ENCODE measurements at regions not wholly inside any gene's neighbourhood (a gene's known extent, or its start where the extent isn't known, plus 50 kb on each side); places are given as distances from the start of the nearest gene placed in this dataset.
A peak's percentile ranks its signal among the peaks of the same experiment; 100 is the strongest.

DNA sequence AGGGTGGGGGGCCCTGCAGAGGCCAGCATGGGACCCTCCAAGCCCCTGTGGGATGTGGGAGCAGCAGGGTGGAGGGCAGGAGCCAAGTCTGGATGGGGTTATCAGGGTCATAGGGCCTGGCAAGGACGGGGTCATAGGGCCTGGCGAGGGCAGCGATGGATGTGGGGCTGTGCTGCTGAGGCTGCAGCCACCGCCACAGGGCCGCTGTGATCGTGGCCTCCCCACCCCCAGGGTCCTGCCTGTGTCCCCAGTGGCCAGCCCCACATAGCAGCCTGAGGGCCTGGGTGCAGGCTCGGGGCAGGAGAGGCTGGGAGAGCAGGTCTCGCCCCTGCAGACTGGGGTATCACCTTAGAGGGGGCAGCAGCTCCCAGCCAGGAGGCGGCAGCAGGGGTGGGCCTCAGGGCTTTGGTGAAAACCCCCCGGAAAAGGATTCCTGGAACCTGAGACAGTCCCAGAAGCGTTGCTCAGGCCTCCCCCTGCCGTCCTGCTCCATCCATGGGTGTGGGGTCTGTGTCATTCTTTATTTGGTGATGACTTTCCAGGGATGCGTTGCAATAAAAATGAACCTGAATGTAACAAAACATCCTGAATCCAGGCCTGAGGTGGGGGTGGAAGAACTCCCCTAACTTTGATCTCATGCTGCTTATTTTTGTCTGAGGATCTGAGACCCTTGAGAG is 107.3 kb upstream of the SHH start:
- DNase-seq (ENCODE audit: low read depth) = no peak

DNA sequence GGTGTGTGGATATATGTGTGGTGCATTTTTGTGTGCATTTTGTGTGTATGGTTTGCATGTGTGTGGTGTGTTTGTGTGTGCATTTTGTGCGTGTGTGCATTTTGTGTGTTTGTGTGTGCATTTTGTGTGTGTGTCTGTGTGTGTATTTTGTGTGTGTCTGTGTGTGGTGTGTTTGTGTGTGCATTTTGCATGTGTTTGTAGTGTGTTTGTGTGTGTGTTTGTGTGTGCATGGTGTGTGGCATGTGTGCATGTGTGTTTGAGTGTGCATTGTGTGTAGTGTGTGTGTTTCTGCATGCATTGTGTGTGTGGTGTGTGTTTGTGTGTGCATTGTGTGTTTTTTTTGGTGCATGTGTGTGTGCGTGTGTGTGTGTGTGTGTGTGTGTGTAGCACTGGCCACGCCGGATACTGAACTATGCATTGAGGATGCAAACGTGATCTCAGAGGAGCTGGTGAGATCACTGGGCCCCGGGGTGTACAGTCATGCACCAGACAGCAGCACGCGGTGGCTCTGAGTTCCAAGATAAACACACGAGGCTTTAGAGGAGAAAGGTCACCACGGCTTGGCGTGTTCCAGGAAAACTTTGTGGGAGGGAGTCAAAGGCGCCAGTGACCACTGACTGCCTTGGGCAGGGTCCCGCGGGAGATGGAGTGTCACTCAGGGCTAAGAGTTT is 106.6 kb upstream of the SHH start:
- peak; percentile 86 for DNase-seq (ENCODE audit: low read depth)

DNA sequence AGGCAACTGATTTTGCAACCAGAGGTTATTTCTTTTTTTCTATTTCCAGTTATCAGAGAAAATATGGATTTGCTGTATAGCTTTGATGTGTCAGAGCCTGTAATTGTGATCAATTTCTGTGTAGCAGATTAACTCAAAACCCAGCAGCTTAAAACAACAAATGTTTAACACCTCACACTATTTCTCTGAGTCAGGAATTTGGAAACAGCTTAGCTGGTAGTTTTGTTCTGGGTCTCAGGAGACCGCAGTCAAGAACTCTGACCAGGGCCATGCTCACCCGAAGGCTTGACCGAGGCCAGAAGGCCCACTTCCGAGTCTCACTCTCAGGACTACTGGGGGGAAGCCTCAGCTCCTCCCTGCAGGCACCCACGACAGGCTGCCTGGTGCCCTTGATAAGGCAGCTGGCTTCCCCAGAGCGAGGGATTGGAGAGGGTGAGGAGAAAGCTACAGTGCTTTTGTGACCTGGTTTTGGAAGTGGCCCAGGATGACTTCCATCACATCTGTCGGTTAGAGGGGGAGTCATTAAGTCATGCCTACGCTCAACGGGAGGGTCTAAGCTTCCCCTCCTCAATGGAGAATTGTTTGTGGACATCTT is 105.7 kb upstream of the SHH start:
- DNase-seq (ENCODE audit: low read depth) = no peak

DNA sequence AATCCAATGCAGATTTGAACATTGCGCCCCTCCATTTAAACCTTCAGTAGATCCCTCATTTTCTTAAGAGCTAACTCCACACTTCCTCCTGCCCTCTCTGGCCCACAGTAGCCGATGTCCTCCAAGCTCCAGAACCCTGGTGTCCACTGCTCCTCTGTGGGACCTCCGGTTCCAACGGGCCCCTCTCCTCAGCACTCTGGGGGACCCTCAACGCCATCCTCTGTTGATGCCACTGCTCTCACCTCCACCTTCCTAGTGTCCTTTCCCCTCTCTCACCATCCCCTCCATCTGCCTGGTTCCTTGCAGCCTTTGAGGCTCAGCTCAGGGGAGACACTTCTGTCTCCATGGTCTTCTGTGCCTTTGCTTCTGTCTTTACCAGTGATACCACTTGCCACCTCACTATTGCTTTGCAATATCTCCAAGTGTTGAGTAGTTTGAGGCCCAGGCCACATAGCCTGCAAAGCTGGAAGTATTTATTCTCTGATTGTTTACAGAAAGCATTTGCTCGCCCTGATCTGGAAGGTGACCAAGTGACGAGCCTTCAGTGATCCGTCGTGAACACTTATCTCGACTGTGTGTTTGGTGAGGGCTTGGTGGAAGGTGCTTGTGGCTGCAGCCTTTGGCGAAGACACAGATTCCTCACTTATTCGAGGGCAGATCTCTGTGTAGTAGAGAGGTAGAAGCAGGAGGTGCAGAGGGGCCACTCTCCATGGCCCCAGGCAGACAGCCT is 104.8 kb upstream of the SHH start:
- DNase-seq (ENCODE audit: low read depth) = no peak

DNA sequence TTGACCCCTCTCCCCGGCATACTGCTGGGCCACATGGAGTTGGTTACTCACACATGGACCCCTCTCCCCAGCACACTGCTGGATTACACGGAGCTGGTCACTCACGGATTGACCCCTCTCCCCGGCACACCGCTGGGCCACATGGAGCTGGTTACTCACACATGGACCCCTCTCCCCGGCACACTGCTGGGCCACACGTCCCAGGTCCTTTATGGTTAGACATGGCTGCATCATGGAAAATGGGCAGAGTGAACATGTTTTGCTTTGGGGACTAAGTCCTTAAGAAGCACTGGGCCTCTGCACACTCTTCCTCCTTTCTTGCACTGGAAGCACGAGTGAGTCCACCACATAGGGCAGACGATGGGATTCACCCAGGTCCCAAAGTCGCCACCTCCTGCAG is 102.1 kb upstream of the SHH start:
- DNase-seq (ENCODE audit: low read depth) = no peak

DNA sequence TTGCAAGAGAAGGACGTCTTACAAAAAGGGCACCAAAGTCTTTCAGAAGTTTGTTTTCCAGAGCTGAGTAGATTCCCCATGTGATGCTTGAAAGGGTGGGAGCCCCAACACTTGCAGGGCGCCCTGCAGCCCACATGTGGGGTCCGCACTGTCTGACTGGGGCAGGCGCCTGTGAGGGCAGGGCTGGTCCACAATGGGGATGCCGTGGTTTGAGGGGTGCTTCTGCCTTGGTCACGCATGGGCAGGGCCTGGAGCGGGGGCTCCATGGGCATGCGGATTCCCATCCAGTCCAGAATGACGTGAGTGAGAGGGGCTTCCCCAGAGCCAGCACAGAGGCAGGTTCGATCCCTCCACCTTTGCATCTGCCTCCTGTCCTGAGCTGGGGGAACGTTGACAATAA is 101.5 kb upstream of the SHH start:
- DNase-seq (ENCODE audit: low read depth) = no peak

DNA sequence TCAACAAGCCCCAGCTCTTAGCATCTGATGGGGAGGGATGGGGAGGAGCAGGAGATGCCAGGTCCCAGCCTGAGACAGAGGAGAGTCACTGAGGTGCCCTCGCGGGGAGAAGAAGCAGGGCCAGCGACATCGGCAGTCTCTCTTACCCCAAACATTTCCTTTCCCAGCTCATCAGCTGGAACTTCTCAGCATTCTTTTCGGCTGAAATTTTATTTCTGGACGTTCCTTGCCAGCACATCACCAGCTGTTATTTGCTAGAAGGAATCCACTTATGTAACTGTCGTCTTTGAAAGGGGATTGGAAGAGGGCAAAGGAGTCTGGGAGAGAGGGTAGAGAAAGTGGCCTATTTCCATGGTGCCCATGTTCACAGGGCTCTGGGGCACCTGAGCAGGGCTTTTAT is 101.0 kb upstream of the SHH start:
- no peak for DNase-seq (ENCODE audit: low read depth)

DNA sequence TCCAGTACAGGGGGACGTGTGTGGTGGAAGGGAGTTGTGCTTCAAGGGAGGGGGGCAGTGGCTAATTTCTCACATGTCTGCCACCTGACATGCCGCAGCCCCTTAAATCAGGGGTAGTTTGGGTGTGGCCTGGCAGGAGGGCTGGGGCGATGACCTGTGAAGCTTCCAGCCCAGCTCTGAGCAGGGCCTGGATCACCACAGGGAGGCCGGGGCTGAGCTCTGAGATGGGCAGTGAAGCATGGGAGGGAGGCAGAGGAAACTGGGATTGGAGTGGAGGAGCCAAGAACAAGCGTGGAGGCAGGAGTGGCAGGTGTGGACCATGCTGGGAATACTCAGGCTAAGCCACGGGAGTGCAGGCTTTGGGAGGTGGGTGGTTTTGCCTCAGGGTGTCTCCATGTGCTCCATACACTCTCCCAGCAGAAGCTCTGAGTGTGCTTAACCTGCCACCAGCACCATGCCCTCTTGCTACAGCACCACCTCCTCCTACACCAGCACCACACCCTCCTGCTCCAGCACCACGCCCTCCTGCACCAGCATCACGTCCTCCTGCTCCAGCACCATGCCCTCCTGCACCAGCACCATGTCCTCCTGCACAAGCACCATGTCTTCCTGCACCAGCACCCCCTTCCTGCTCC is 99.3 kb upstream of the SHH start:
- no peak for DNase-seq (ENCODE audit: low read depth)

DNA sequence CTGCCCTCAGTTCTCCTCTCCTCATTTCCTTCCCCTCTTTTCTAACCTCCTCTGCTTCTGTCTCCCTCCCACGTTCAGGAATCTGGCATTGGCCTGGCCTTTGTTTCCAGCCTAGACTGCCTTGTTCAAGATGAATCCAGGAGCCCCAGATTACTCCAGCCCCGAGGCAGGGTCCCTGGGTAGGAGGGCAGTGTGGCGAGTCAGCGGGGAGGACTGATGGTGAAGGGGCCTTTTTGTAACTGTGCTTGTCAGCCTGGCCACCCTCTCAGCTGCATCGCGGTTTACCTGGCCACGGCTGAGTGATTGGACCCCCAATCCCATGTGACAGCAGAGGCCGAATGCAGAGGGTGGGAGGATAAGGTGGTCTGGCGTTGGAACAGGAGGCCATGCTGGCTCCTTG is 96.1 kb upstream of the SHH start:
- DNase-seq (ENCODE audit: low read depth) = no peak

DNA sequence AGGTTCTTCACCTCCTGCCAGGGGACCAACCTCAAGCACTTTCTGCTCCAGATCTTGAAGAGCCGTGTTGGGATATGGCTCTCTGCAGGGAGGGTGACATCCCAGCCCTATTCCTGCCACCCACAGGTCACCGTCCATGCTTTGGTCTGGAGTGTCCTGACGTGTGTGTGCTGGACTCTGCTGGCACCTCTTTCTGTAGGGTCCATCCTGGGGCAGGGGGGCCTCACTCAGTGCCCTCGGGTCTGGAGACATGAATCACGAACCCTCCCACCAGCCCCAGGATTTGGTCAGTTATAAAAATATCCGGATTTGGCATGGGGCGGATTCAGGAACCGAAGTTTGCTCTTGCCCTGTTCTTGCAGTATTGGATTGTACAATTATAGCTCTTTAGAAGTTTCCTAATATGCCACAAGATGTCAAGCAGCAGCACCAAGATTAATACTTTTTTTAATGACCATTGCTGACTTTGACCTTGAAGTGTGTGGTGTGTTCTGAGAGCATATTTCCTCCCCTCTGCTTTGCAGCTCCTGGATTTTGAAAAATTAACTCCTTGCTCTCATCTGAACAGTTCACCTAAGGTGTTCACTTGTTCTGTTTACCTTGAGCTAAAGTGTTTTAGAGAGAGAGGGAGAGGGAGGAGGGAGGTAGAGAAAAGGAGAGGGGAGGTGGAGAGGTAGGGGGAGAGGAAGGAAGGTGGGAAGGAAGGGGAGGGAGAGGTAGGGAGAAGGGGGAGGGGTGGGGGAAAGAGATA is 95.4 kb upstream of the SHH start:
- DNase-seq (ENCODE audit: low read depth) = no peak

DNA sequence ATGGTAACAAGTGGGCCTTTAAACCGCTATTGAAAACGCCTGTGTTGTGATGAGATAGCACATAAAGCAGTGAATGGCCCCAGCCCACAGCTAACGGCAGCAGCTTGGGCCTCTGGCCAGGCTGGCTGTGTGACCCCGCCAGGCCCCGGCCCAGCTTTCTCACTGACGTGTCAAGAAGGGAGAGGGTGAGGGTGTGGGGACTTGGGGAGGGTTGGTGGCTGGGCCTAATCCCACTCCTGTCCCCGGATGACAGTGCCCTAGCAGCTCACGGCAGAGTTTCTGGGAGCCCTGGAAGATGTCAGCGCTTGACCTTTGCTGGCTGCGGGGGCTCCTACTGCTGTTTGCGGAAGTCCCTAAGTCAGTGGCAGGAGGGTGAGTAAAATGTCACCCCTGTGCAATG is 88.9 kb upstream of the SHH start:
- DNase-seq (ENCODE audit: low read depth) = no peak

DNA sequence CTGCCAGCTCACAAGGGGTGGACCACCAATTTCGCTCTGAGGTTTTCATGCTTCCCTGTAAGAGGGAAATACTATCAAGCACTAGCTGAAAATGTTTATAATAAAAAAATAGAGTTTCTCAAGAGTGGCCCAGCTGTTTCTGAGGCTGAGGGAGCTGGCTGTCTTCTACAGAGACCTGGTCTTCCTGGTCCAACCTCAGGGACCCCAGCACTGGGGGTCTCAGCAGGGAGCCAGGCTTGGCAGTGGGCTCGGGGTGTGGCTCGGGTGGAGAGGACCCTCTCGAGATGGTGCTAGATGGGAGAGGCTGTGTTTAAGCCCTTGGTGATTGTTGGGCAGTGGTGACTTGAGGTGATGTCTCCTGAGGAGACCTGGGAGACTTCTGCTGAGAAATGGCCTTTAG is 87.3 kb upstream of the SHH start:
- DNase-seq (ENCODE audit: low read depth) = no peak

DNA sequence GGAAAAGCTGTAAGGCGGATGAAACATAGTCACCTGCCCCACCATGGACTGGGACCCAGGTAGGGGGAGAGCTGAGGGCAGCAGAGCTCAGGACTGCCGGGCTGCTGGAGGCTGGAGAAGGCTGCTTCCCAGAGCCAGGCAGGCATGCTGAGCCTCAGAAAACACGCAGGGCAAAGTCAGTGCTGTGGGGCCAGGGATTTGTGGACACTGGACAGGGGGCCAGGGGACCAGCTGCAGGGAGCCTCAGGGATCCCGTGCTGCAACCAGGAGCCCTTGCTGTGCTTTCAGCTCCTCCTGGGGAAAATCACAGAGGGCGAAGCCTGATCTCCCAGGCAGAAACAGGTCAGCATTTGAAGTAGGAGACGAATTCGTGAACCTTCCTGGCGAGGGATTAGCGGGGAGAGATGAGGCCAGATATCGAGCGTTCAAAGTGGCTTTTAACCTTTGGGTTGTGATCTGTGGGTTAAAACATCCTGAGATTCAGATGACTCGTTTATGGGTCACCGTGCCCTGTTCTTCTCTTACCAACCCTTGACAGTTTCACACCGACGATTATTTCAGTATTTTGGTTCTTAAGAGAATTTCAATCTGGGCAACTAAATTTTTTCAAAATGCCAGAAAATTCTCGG is 85.6 kb upstream of the SHH start:
- DNase-seq (ENCODE audit: low read depth) = no peak

DNA sequence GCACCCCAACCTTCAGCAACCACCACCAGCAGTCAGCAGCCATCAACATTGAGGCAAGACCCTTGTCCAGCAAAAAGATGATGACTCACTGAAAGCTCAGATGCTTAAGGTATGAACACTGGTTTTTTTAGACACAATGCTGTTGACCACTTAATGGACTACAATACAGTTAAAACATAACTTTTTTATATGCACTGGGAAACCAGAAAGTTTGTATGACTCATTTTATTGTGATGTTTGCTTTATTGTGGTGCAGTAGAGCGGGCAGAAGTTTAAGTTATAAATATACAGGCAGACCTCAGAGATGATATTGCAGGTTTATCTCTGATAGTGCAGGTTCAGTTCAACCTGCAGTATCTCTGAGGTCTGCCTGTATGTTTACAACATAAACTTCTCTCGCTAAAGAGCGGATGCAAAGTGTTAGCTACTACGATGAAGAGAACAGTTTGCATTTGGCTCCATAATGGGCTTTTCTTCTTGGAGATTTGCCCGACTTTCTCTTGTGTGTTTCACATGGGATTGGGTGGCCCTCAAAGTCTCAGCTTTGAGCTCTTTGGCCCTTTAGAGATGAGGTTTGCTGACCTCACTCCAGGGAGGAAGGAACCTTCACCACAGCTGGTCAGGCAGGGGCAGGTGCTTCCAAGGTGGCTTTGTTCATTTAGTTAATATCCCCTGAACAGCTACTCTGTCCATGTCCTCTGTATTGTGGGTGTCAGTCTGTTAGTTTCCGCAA is 84.4 kb upstream of the SHH start:
- DNase-seq (ENCODE audit: low read depth) = no peak

DNA sequence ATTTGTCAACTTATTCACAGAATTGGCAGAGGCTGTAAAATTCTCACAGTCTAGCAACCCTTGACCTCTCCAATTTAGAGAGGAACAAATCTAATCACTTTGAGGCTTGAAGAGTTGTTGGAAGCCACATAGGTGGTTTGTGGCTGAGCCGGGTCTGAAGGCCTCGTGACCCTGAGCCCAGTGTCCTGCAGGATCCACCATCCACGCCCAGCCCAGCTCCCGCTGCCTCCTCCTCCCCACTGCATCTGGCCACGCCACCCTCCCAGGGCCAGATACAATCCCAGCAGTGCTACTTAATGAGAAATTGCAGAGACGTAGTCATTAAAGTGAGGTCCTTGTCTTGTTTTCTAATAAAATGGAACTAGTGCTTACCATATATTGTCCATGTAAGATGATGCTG is 81.4 kb upstream of the SHH start:
- no peak for DNase-seq (ENCODE audit: low read depth)

DNA sequence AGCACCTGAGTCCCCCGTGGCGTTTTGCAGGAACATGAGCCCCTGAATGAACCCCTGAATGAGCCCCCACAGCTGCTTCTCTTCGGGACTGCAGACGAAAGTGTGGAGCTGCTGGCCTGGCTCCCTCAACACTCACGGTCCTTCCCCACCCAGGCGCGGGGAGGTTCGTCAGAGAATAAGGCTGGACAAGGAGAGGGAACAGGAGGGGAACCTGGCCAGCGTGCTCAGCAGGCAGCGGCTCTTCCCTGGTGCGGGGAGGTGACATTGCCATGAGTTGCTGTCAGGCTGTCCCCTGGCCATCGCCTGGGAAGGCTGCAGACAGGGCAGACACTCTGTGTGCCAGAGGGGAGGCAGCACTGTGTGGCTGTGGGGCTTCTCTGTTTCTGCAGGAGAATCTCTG is 80.9 kb upstream of the SHH start:
- DNase-seq (ENCODE audit: low read depth) = no peak

DNA sequence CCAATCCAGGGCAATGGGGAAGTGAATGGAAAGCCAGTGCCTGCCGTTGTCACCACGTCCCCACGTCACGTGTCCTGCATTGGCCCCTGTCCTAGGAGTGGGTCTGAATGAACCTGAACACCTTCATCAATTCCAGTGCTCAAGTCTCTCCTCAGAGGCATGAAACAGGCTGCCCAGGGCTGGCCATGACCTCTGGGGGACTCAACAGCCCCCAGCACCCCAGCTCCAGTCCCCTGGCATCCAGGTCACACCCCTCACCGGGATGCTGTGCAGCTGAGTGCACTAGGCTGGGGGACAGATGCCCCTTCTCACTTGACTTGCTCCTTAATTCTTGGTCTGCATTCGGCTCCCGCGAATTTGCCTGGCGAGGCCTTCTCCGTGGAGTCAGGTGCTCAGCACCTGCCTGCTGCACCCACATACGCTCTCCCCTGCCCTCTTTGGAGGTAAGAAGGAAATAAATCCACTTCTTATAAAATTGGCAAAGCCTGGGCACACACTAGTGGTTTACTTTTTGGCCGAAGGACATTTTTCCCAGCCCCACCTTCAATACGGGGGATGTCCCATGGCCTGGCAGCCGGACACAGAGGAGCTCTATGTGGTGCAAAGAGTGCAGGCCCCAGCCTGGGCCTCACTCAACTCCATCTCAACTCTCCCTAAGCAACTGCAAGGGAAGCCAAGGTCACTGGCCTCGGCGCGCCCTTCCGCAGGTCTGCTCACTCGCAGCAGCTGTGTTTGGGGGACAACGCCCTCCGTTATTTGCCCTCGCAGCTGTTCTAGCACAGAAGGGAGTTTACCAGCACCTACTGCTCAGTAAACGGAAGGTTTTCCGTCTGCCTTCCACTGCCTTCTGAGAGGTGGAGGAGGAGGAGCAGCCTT is 77.6 kb upstream of the SHH start:
- no peak for DNase-seq (ENCODE audit: low read depth)

DNA sequence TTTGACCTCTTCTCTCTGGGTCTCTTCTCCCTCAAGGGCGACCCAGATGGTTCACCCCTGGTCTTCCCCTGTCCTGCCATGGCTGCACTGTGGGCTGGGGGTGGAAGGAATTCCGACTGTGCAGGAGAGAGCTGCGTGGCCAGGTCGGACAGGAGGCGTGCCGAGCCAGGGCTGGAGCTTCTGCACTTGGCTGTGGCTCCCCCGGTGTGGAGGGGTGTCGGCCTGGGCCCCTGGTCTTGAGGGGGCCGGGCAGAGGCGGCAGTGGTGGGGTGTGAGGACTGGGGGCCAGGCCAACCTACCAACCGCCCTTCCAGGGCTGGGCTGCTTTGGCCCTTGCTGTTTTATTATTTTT is 74.9 kb upstream of the SHH start:
- no peak for DNase-seq (ENCODE audit: low read depth)

DNA sequence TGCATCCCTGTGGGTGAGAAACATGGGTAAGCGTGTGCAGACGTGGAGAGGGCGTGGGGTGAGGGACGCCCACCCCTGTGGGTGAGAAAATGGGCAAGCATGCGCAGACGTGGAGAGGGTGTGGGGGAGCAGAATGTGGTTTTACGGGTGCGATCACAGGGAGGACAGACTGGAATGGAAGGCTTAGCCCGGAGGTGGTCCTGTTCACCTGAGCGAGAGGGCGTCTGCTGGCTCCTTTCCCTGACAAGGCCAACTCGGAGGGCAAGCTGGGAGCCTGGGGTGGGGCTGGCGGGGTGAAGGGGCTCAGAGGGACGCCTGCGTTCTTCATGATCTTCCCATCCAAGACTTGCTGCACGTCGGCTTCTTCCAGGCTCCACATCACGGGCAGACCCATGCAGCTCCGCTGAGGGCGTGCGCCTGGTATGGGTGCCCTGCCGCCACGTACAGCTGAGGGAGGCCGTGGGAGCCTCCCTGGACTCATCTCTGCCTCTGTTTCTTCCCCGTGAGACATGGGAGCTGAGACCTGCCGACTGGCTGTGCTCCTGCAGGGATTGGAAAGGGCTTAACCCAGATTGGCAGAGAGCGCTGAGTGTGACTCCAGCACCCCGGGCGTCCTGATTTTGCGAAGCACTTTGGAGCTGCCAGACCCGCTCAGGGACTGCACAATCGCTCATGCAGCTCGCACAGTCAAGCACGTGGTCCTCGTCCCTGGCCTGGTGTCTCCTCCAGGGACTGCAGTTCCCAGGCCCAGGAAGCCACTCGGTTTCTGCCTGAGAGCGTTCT is 74.3 kb upstream of the SHH start:
- no peak for DNase-seq (ENCODE audit: low read depth)

Data from non-pigmented ciliary epithelial cell (primary cell).